ENCODE measurements at regions not wholly inside any gene's neighbourhood (a gene's known extent, or its start where the extent isn't known, plus 50 kb on each side); places are given as distances from the start of the nearest gene placed in this dataset.

DNA sequence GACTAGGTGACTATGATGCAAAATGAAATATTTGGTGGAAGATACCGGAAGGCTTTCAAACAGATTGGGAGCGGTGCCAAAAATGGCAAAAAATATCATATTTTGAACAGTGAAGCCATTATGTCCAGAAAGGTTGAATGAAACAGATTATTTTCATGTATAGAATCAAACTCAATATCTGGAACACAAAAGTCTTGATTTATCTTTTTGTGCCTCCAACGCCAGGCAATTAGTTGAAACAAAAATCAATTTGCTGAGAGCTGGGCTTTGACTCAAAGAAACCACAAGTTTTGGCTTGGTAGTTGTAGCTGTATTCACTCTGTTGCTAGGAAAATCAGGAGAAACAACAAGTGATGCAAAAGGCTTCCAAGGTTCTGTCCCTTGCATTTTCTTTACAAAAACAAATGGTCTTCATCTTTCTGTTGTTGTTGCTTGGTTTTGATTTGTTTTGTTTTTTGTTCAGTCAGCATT, 421.7 kb upstream of the TYRP1 start:
- H3K27ac ChIP-seq (ENCODE audit: insufficient read depth in 1 of 2, low read depth in 1 of 2, low read length in 2 of 2, poor library complexity in 1 of 2, severe bottlenecking in 2 of 2): no peak overlapping the region
- no peak for DNase-seq
- H3K9me3 ChIP-seq (ENCODE audit: control extremely low read depth in 1 of 5, control insufficient read depth in 4 of 5, insufficient read depth in 2 of 5, low read depth in 1 of 5, low read length in 4 of 5): no peaks in the 10 kb centered on the region
- CTCF ChIA-PET: interaction anchor here (0.6 to 1.2 kb wide), 2 partner anchors 9 to 222 kb away, joined by 3 to 4 read pairs; no protein-coding TSS in a partner anchor
- H3K36me3 ChIP-seq (ENCODE audit: control insufficient read depth in 4 of 4, insufficient read depth in 4 of 4, low read length in 3 of 4): no peaks in the 10 kb centered on the region
- no peak overlapping the region for H3K4me3 ChIP-seq (ENCODE audit: control insufficient read depth in 1 of 7, extremely low read depth in 1 of 7, insufficient read depth in 4 of 7, low read depth in 2 of 7, low read length in 6 of 7)
- POLR2A ChIA-PET: no interaction called here
- H3K4me1 ChIP-seq (ENCODE audit: control extremely low read depth in 1 of 4, control insufficient read depth in 4 of 4, insufficient read depth in 4 of 4, low read length in 3 of 4): no peaks in the 10 kb centered on the region
- H3K27me3 ChIP-seq (replicated peaks in 2 of 5; ENCODE audit: control insufficient read depth in 4 of 5, insufficient read depth in 5 of 5, low read length in 4 of 5): no peaks in the 10 kb centered on the region
- WGBS (ENCODE audit: insufficient coverage): 100% methylated on average over 1 of the region's 3 CpGs

- CTCF ChIA-PET: interaction anchor here (1.2 kb wide), 1 partner anchor 10 kb away, joined by 4 read pairs; no protein-coding TSS in a partner anchor
- DNase-seq: no peak
- no CpG with 5 or more reads among the region's 2 CpGs for WGBS (ENCODE audit: insufficient coverage)
Observed at GRCh38 chr9:12272471-12273120, 420.6 kb upstream of the TYRP1 start.

DNA sequence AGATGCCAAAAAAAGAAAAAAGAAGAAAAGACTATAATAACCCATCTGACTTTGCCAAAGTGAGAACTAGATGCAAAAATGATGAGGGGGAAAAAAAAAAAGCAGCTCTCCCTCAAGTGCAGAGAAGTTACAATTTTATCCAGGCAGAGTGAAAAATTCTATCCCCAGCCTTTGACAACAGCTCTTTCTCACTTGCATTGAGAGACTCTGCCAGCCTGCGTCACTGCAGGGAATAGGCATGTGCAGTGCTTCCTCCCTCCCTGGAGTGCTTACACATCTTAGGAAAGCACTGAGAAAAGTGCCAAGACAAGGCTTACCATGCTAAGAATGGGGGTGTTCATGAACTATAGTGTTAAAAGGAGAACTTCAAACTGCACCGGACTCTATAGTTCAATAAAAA, 418.6 kb upstream of the TYRP1 start:
- H3K4me3 ChIP-seq (ENCODE audit: control insufficient read depth in 1 of 7, extremely low read depth in 1 of 7, insufficient read depth in 4 of 7, low read depth in 2 of 7, low read length in 6 of 7): no peak overlapping the region
- no peaks in the 10 kb centered on the region for H3K36me3 ChIP-seq (ENCODE audit: control insufficient read depth in 4 of 4, insufficient read depth in 4 of 4, low read length in 3 of 4)
- no CpG with 5 or more reads among the region's 2 CpGs for WGBS (ENCODE audit: insufficient coverage)
- DNase-seq: no peak
- H3K27ac ChIP-seq (ENCODE audit: insufficient read depth in 1 of 2, low read depth in 1 of 2, low read length in 2 of 2, poor library complexity in 1 of 2, severe bottlenecking in 2 of 2): no peak overlapping the region
- H3K4me1 ChIP-seq (ENCODE audit: control extremely low read depth in 1 of 4, control insufficient read depth in 4 of 4, insufficient read depth in 4 of 4, low read length in 3 of 4): no peaks in the 10 kb centered on the region
- ChIA-PET CTCF (no interaction called here), POLR2A (no interaction called here)
- H3K27me3 ChIP-seq (replicated peaks in 2 of 5; ENCODE audit: control insufficient read depth in 4 of 5, insufficient read depth in 5 of 5, low read length in 4 of 5): no peaks in the 10 kb centered on the region
- H3K9me3 ChIP-seq (ENCODE audit: control extremely low read depth in 1 of 5, control insufficient read depth in 4 of 5, insufficient read depth in 2 of 5, low read depth in 1 of 5, low read length in 4 of 5): no peaks in the 10 kb centered on the region

More at GRCh38 chr9:12272471-12273120, 420.6 kb upstream of the TYRP1 start:
- Histone ChIP-seq H3K36me3 (ENCODE audit: control insufficient read depth in 4 of 4, insufficient read depth in 4 of 4, low read length in 3 of 4) (no peaks in the 10 kb centered on the region), H3K27me3 (replicated peaks in 2 of 5; ENCODE audit: control insufficient read depth in 4 of 5, insufficient read depth in 5 of 5, low read length in 4 of 5) (no peaks in the 10 kb centered on the region), H3K4me1 (ENCODE audit: control extremely low read depth in 1 of 4, control insufficient read depth in 4 of 4, insufficient read depth in 4 of 4, low read length in 3 of 4) (no peaks in the 10 kb centered on the region), H3K9me3 (ENCODE audit: control extremely low read depth in 1 of 5, control insufficient read depth in 4 of 5, insufficient read depth in 2 of 5, low read depth in 1 of 5, low read length in 4 of 5) (no peaks in the 10 kb centered on the region), H3K4me3 (ENCODE audit: control insufficient read depth in 1 of 7, extremely low read depth in 1 of 7, insufficient read depth in 4 of 7, low read depth in 2 of 7, low read length in 6 of 7) (no peak overlapping the region), H3K27ac (ENCODE audit: insufficient read depth in 1 of 2, low read depth in 1 of 2, low read length in 2 of 2, poor library complexity in 1 of 2, severe bottlenecking in 2 of 2) (no peak overlapping the region)
- POLR2A ChIA-PET: no interaction called here

DNA sequence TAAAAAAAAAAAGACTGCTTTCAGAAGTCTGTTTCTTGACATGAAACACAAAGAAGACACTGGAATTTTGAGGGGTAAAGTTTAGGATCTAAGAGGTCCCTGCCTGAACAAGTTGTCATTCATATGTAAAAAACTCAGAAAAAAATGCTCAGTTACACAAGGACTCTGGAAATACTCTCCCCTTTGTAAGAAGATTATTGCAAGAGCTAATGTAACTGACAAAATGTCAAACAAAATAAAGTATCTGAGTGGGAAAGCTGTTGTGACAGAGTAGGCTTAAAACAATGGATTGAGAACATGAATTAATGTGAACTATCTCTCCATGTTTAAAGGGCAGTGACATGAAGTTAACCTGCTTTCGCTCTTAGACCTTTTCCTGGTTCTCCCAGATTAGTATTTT, 416.7 kb upstream of the TYRP1 start:
- WGBS (ENCODE audit: insufficient coverage): no CpG with 5 or more reads among the region's 1 CpG
- no peak for DNase-seq
- Histone ChIP-seq H3K36me3 (ENCODE audit: control insufficient read depth in 4 of 4, insufficient read depth in 4 of 4, low read length in 3 of 4) (no peaks in the 10 kb centered on the region), H3K9me3 (ENCODE audit: control extremely low read depth in 1 of 5, control insufficient read depth in 4 of 5, insufficient read depth in 2 of 5, low read depth in 1 of 5, low read length in 4 of 5) (no peaks in the 10 kb centered on the region), H3K4me1 (ENCODE audit: control extremely low read depth in 1 of 4, control insufficient read depth in 4 of 4, insufficient read depth in 4 of 4, low read length in 3 of 4) (no peaks in the 10 kb centered on the region), H3K4me3 (ENCODE audit: control insufficient read depth in 1 of 7, extremely low read depth in 1 of 7, insufficient read depth in 4 of 7, low read depth in 2 of 7, low read length in 6 of 7) (no peak overlapping the region), H3K27me3 (replicated peaks in 2 of 5; ENCODE audit: control insufficient read depth in 4 of 5, insufficient read depth in 5 of 5, low read length in 4 of 5) (no peaks in the 10 kb centered on the region), H3K27ac (ENCODE audit: insufficient read depth in 1 of 2, low read depth in 1 of 2, low read length in 2 of 2, poor library complexity in 1 of 2, severe bottlenecking in 2 of 2) (no peak overlapping the region)
- ChIA-PET POLR2A (no interaction called here), CTCF (interaction anchor here (0.6 kb wide), 1 partner anchor 117 kb away, joined by 3 read pairs; no protein-coding TSS in a partner anchor)

- Histone ChIP-seq H3K4me3 (ENCODE audit: control insufficient read depth in 1 of 7, extremely low read depth in 1 of 7, insufficient read depth in 4 of 7, low read depth in 2 of 7, low read length in 6 of 7) (no peak overlapping the region), H3K4me1 (ENCODE audit: control extremely low read depth in 1 of 4, control insufficient read depth in 4 of 4, insufficient read depth in 4 of 4, low read length in 3 of 4) (no peaks in the 10 kb centered on the region), H3K27me3 (replicated peaks in 2 of 5; ENCODE audit: control insufficient read depth in 4 of 5, insufficient read depth in 5 of 5, low read length in 4 of 5) (no peaks in the 10 kb centered on the region), H3K36me3 (ENCODE audit: control insufficient read depth in 4 of 4, insufficient read depth in 4 of 4, low read length in 3 of 4) (no peaks in the 10 kb centered on the region), H3K9me3 (ENCODE audit: control extremely low read depth in 1 of 5, control insufficient read depth in 4 of 5, insufficient read depth in 2 of 5, low read depth in 1 of 5, low read length in 4 of 5) (no peaks in the 10 kb centered on the region), H3K27ac (ENCODE audit: insufficient read depth in 1 of 2, low read depth in 1 of 2, low read length in 2 of 2, poor library complexity in 1 of 2, severe bottlenecking in 2 of 2) (no peak overlapping the region)
- DNase-seq: no peak
- ChIA-PET CTCF (no interaction called here), POLR2A (no interaction called here)
Observed at GRCh38 chr9:12289711-12290110, 403.5 kb upstream of the TYRP1 start.

- ChIA-PET CTCF (no interaction called here), POLR2A (no interaction called here)
- DNase-seq: no peak
- Histone ChIP-seq H3K27me3 (replicated peaks in 2 of 5; ENCODE audit: control insufficient read depth in 4 of 5, insufficient read depth in 5 of 5, low read length in 4 of 5) (no peaks in the 10 kb centered on the region), H3K4me3 (ENCODE audit: control insufficient read depth in 1 of 7, extremely low read depth in 1 of 7, insufficient read depth in 4 of 7, low read depth in 2 of 7, low read length in 6 of 7) (no peak overlapping the region), H3K36me3 (ENCODE audit: control insufficient read depth in 4 of 4, insufficient read depth in 4 of 4, low read length in 3 of 4) (no peaks in the 10 kb centered on the region), H3K9me3 (ENCODE audit: control extremely low read depth in 1 of 5, control insufficient read depth in 4 of 5, insufficient read depth in 2 of 5, low read depth in 1 of 5, low read length in 4 of 5) (no peaks in the 10 kb centered on the region), H3K27ac (ENCODE audit: insufficient read depth in 1 of 2, low read depth in 1 of 2, low read length in 2 of 2, poor library complexity in 1 of 2, severe bottlenecking in 2 of 2) (no peak overlapping the region), H3K4me1 (ENCODE audit: control extremely low read depth in 1 of 4, control insufficient read depth in 4 of 4, insufficient read depth in 4 of 4, low read length in 3 of 4) (no peaks in the 10 kb centered on the region)
- 89% methylated on average over 3 of the region's 3 CpGs for WGBS (ENCODE audit: insufficient coverage)
Observed at GRCh38 chr9:12290166-12290869, 402.9 kb upstream of the TYRP1 start.

DNA sequence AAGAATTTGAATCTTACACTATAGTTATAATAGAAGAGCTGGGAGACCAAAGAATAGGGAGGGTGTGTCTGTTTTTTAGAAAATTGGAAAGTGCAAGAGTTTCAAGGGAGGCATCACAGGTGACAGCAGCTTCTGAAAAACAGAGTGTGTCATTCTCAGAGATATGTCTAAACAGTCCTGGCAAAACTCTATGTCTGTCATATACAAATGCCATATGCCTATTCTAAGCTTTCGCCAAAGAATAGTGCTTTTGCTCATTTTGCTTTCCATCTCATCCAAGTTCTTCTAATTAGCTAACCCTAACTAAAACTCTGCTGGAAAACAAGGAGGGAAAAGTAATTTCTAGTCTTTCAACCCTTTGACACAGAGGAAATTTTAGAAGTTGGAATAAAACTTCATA, 388.0 kb upstream of the TYRP1 start:
- Histone ChIP-seq H3K27ac (ENCODE audit: insufficient read depth in 1 of 2, low read depth in 1 of 2, low read length in 2 of 2, poor library complexity in 1 of 2, severe bottlenecking in 2 of 2) (no peak overlapping the region), H3K9me3 (ENCODE audit: control extremely low read depth in 1 of 5, control insufficient read depth in 4 of 5, insufficient read depth in 2 of 5, low read depth in 1 of 5, low read length in 4 of 5) (no peaks in the 10 kb centered on the region), H3K4me1 (ENCODE audit: control extremely low read depth in 1 of 4, control insufficient read depth in 4 of 4, insufficient read depth in 4 of 4, low read length in 3 of 4) (no peaks in the 10 kb centered on the region), H3K27me3 (replicated peaks in 2 of 5; ENCODE audit: control insufficient read depth in 4 of 5, insufficient read depth in 5 of 5, low read length in 4 of 5) (no peaks in the 10 kb centered on the region), H3K36me3 (ENCODE audit: control insufficient read depth in 4 of 4, insufficient read depth in 4 of 4, low read length in 3 of 4) (no peaks in the 10 kb centered on the region), H3K4me3 (ENCODE audit: control insufficient read depth in 1 of 7, extremely low read depth in 1 of 7, insufficient read depth in 4 of 7, low read depth in 2 of 7, low read length in 6 of 7) (no peak overlapping the region)
- 100% methylated on average over 1 of the region's 1 CpG for WGBS (ENCODE audit: insufficient coverage)
- ChIA-PET POLR2A (no interaction called here), CTCF (no interaction called here)
- DNase-seq: no peak
